ENCODE measurements at regions not wholly inside any gene's neighbourhood (a gene's known extent, or its start where the extent isn't known, plus 50 kb on each side); places are given as distances from the start of the nearest gene placed in this dataset.

DNA sequence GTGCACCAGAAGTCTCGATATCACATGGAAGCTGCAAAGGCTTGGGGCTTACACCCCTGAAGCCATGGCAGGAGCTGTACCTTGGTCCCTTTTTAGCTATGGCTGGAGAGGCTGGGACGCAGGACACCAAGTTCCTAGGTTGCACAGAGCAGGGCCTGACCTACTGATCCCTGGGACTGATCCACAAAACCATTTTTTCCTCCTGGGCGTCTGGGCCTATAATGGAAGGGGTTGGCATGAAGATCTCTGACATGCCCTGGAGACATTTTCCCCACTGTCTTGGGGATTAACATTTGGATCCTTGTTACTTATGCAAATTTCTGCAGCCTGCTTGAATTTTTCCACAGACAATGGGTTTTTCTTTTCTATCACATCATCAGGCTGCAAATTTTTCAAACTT lies 286.7 kb upstream of the PTPRD start:
- Histone ChIP-seq H3K9me3 (no peaks in the 10 kb centered on the region), H3K36me3 (no peaks in the 10 kb centered on the region), H3K27ac (no peak overlapping the region), H3K4me3 (no peak overlapping the region), H3K4me1 (no peaks in the 10 kb centered on the region), H3K27me3 (ENCODE audit: low read depth) (no peaks in the 10 kb centered on the region)
- ATAC-seq (no peak), DNase-seq (no peak)
- TF ChIP-seq, protein P1, sequence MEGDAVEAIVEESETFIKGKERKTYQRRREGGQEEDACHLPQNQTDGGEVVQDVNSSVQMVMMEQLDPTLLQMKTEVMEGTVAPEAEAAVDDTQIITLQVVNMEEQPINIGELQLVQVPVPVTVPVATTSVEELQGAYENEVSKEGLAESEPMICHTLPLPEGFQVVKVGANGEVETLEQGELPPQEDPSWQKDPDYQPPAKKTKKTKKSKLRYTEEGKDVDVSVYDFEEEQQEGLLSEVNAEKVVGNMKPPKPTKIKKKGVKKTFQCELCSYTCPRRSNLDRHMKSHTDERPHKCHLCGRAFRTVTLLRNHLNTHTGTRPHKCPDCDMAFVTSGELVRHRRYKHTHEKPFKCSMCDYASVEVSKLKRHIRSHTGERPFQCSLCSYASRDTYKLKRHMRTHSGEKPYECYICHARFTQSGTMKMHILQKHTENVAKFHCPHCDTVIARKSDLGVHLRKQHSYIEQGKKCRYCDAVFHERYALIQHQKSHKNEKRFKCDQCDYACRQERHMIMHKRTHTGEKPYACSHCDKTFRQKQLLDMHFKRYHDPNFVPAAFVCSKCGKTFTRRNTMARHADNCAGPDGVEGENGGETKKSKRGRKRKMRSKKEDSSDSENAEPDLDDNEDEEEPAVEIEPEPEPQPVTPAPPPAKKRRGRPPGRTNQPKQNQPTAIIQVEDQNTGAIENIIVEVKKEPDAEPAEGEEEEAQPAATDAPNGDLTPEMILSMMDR (IDR thresholded peaks at IDR 0.05) = no peak
- intact Hi-C loops (cut with DNase I) = no loop called here

DNA sequence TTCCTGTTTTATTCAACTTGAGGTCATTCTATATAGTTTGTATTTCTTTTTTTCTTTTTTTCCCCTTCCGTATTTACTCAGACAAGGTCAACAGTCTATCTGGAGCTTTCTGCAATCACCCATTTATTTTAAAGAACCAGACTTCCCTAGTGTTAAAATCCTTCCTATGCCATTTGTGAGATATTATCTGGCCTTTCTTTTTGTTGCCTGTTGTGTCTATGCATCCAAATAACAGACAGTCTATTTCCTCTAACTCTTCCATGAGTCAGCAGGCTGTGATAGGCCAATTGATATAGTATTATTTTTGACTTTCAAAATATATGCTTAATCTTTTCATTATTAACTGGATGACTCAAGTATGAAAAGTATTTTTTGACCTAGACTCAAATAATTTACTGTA lies 291.2 kb upstream of the PTPRD start:
- intact Hi-C loops (cut with DNase I) = no loop called here
- TF ChIP-seq, protein P1 (IDR thresholded peaks at IDR 0.05) = no peak
- Histone ChIP-seq H3K36me3 (no peaks in the 10 kb centered on the region), H3K27me3 (ENCODE audit: low read depth) (no peaks in the 10 kb centered on the region), H3K9me3 (no peaks in the 10 kb centered on the region), H3K4me1 (no peaks in the 10 kb centered on the region), H3K4me3 (no peak overlapping the region), H3K27ac (no peak overlapping the region)
- ATAC-seq (no peak), DNase-seq (no peak)

DNA sequence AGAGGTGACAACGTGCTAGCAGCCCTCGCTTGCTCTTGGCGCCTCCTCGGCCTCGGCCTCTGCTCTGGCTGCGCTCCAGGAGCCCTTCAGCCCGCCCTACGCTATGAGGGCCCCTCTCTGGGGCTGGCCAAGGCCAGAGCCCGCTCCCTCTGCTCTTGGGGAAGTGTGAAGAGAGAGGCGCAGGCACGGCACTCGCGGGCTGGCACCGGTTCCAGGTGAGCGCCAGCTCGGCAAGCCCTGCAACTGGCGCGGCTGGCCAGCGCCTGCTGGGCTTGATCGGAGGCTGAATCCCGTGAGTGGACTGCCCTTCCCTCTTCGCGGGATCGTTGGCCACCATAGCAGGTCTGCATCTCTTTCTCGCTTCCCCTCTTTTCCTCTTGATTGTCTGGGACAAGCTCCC lies 298.0 kb upstream of the PTPRD start:
- ATAC-seq (peak in 1 of 2 donors; percentile 25), DNase-seq (no peak)
- H3K27ac ChIP-seq = no peak overlapping the region
- intact Hi-C loops (cut with DNase I) = no loop called here
- no peaks in the 10 kb centered on the region for H3K27me3 ChIP-seq (ENCODE audit: low read depth)
- H3K4me1 ChIP-seq = no peaks in the 10 kb centered on the region
- H3K36me3 ChIP-seq = no peaks in the 10 kb centered on the region
- no peak overlapping the region for H3K4me3 ChIP-seq
- TF ChIP-seq, protein P1 (IDR thresholded peaks at IDR 0.05) = no peak
- H3K9me3 ChIP-seq = no peaks in the 10 kb centered on the region

- DNase-seq (no peak), ATAC-seq (no peak)
- H3K9me3 ChIP-seq = no peaks in the 10 kb centered on the region
- no peak overlapping the region for H3K4me3 ChIP-seq
- intact Hi-C loops (cut with DNase I) = no loop called here
- no peaks in the 10 kb centered on the region for H3K36me3 ChIP-seq
- no peak overlapping the region for H3K27ac ChIP-seq
- H3K4me1 ChIP-seq = no peaks in the 10 kb centered on the region
- no peaks in the 10 kb centered on the region for H3K27me3 ChIP-seq (ENCODE audit: low read depth)
- TF ChIP-seq, protein P1 (IDR thresholded peaks at IDR 0.05) = no peak
Measured at GRCh38 chr9:10911373-10911772, 298.6 kb upstream of the PTPRD start.

- intact Hi-C loops (cut with DNase I) = no loop called here
- Histone ChIP-seq H3K27ac (no peak overlapping the region), H3K36me3 (no peaks in the 10 kb centered on the region), H3K4me1 (no peaks in the 10 kb centered on the region), H3K4me3 (no peak overlapping the region), H3K9me3 (no peaks in the 10 kb centered on the region), H3K27me3 (ENCODE audit: low read depth) (no peaks in the 10 kb centered on the region)
- no peak for ATAC-seq
- TF ChIP-seq, protein P1 (IDR thresholded peaks at IDR 0.05) = no peak
- no peak for DNase-seq
Measured at GRCh38 chr9:10917001-10917400, 304.2 kb upstream of the PTPRD start.

DNA sequence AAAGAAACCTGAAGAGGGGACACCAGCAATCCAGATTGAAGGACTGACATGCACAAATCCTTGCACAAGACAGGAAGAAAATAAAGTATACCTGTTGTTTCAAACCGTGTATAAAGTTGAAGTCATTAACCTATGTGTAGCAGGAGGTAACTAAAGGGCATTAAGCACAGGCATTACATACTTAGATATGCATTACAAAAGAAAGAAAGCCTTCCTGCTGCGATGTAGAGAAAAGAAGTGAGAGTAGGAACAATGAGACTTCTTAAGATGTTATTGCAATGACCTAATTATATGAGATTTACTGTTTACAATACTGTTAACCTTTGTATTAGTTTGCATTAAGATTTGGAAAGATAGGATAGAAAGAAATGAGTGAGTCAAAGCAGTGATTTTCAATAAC lies 308.9 kb upstream of the PTPRD start:
- DNase-seq = no peak
- intact Hi-C loops (cut with DNase I) = no loop called here
- H3K27me3 ChIP-seq (ENCODE audit: low read depth) = no peaks in the 10 kb centered on the region

More for the DNA sequence above, 308.9 kb upstream of the PTPRD start:
- no peak for ATAC-seq
- TF ChIP-seq, protein P1 (IDR thresholded peaks at IDR 0.05) = no peak
- Histone ChIP-seq H3K9me3 (no peaks in the 10 kb centered on the region), H3K4me1 (no peaks in the 10 kb centered on the region), H3K36me3 (no peaks in the 10 kb centered on the region), H3K27ac (no peak overlapping the region), H3K4me3 (no peak overlapping the region)
